Fibroblast of lung (primary cell): ENCODE measurements at regions not wholly inside any gene's neighbourhood (a gene's known extent, or its start where the extent isn't known, plus 50 kb on each side); places are given as distances from the start of the nearest gene placed in this dataset.

Source experiments
- DNase-seq, 2 donors: peaks; one replicate each; pipeline versions ENCODE4 v3.0.0 to v3.0.0-alpha.2; 2010; ENCODE audit warnings: low read depth in 2 of 2
- H2AFZ ChIP-seq: 2 replicates; pipeline ENCODE4 v1.5.1; 2012; ENCODE audit warnings: low read length, control low read depth, inconsistent platforms
- H3K27ac ChIP-seq: 2 replicates; pipeline ENCODE4 v1.5.1; 2011; ENCODE audit warnings: low read length, control low read depth; ENCODE audit not compliant: insufficient read depth
- H3K27me3 ChIP-seq: 2 replicates; pipeline ENCODE4 v1.5.1; 2011; ENCODE audit warnings: mild to moderate bottlenecking, low read length; ENCODE audit not compliant: control insufficient read depth, insufficient read depth
- H3K36me3 ChIP-seq: 2 replicates; pipeline ENCODE4 v1.5.1; 2011; ENCODE audit warnings: low read length; ENCODE audit not compliant: control insufficient read depth, insufficient read depth
- H3K4me1 ChIP-seq: 2 replicates; pipeline ENCODE4 v1.5.1; 2011; ENCODE audit warnings: low read length; ENCODE audit not compliant: control insufficient read depth, insufficient read depth; ENCODE audit errors: extremely low read depth
- H3K4me2 ChIP-seq: 2 replicates; pipeline ENCODE4 v1.5.1; 2011; ENCODE audit warnings: low read length, control low read depth; ENCODE audit not compliant: insufficient read depth; ENCODE audit errors: extremely low read depth
- H3K4me3 ChIP-seq, 4 experiments: fragments of 200-600 bp in 1 of 4; sonication (generic) in 1 of 4; replicated peaks in 1 of 4; 2 replicates each; pipeline ENCODE4 v1.5.1; 2011 to 2016; ENCODE audit warnings: low read length in 4 of 4, low read depth in 3 of 4, mild to moderate bottlenecking in 3 of 4, control low read depth in 2 of 4, inconsistent platforms in 1 of 4, mixed read lengths in 1 of 4; ENCODE audit not compliant: insufficient read depth in 1 of 4; ENCODE audit errors: control extremely low read depth in 1 of 4
- H3K79me2 ChIP-seq: 2 replicates; pipeline ENCODE4 v1.5.1; 2012; ENCODE audit warnings: mild to moderate bottlenecking, low read length, inconsistent platforms; ENCODE audit not compliant: control insufficient read depth, insufficient read depth
- H3K9ac ChIP-seq: 2 replicates; pipeline ENCODE4 v1.5.1; 2011; ENCODE audit warnings: mild to moderate bottlenecking, low read length, control low read depth; ENCODE audit not compliant: insufficient read depth
- H3K9me3 ChIP-seq: 2 replicates; pipeline ENCODE4 v1.5.1; 2012; ENCODE audit warnings: low read depth, low read length; ENCODE audit not compliant: control insufficient read depth, insufficient read depth
- H4K20me1 ChIP-seq: 2 replicates; pipeline ENCODE4 v1.5.1; 2011; ENCODE audit warnings: low read length; ENCODE audit not compliant: control insufficient read depth, insufficient read depth; ENCODE audit errors: extremely low read depth
- EZH2 ChIP-seq: IDR thresholded peaks from 2 replicates; pipeline ENCODE4 v1.5.1; 2012; ENCODE audit warnings: low read length, control low read depth, mild to moderate bottlenecking; ENCODE audit errors: missing control alignments
- TF ChIP-seq, protein P1 (sequence below), 2 donors: IDR thresholded peaks in 1 of 2; conservative IDR thresholded peaks in 1 of 2; 1 replicate in 1 of 2; 2 replicates in 1 of 2; pipeline ENCODE4 v1.5.1; 2011 to 2012; ENCODE audit warnings: low read length in 2 of 2, control low read depth in 1 of 2, inconsistent platforms in 1 of 2, low read depth in 1 of 2, mild to moderate bottlenecking in 1 of 2

GRCh38 chr6:68458447-68458846, 176.6 kb upstream of the ADGRB3 start:
- no peak for DNase-seq
- no peak overlapping the region for H3K9ac ChIP-seq
- no peaks in the 10 kb centered on the region for H3K4me1 ChIP-seq
- no peak overlapping the region for H3K27ac ChIP-seq
- no peak overlapping the region for H3K4me3 ChIP-seq
- no peaks in the 10 kb centered on the region for H3K36me3 ChIP-seq
- no peak overlapping the region for H3K4me2 ChIP-seq
- no peaks in the 10 kb centered on the region for H3K27me3 ChIP-seq
- no peaks in the 10 kb centered on the region for H3K9me3 ChIP-seq
- H2AFZ ChIP-seq, result no peak overlapping the region
- no peaks in the 10 kb centered on the region for H4K20me1 ChIP-seq
- H3K79me2 ChIP-seq, result no peaks in the 10 kb centered on the region
- TF ChIP-seq, protein P1, sequence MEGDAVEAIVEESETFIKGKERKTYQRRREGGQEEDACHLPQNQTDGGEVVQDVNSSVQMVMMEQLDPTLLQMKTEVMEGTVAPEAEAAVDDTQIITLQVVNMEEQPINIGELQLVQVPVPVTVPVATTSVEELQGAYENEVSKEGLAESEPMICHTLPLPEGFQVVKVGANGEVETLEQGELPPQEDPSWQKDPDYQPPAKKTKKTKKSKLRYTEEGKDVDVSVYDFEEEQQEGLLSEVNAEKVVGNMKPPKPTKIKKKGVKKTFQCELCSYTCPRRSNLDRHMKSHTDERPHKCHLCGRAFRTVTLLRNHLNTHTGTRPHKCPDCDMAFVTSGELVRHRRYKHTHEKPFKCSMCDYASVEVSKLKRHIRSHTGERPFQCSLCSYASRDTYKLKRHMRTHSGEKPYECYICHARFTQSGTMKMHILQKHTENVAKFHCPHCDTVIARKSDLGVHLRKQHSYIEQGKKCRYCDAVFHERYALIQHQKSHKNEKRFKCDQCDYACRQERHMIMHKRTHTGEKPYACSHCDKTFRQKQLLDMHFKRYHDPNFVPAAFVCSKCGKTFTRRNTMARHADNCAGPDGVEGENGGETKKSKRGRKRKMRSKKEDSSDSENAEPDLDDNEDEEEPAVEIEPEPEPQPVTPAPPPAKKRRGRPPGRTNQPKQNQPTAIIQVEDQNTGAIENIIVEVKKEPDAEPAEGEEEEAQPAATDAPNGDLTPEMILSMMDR (conservative IDR thresholded peaks at IDR 0.05 in 1 of 2, IDR thresholded peaks at IDR 0.05 in 1 of 2; ENCODE audit: low read depth in 1 of 2, low read length in 2 of 2), result no peak
- no peak for TF ChIP-seq EZH2

DNA sequence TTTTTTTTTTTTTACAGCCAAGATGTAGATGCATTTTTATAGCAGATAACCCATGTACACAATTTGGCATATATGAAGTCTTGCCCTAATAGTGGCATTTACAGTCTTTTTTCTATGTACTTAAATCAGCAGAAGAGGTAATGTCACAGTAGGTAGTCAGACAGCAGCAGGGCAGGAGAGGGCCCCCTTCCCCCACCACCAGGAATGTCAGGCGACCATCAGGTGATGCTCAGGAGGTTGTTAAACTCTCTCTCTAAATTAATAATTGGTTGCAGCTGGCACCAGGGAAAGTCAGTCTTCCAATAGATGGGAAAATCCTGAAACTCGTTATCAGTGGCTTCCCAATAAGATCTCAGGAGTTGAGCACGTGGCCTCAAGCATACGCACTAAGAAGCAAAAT, 188.0 kb upstream of the ADGRB3 start:
- H4K20me1 ChIP-seq, result no peaks in the 10 kb centered on the region
- no peaks in the 10 kb centered on the region for H3K4me1 ChIP-seq
- H3K36me3 ChIP-seq, result no peaks in the 10 kb centered on the region
- H3K27me3 ChIP-seq, result no peaks in the 10 kb centered on the region
- no peaks in the 10 kb centered on the region for H3K9me3 ChIP-seq
- no peak overlapping the region for H3K4me3 ChIP-seq
- no peak for DNase-seq
- H3K79me2 ChIP-seq, result no peaks in the 10 kb centered on the region
- TF ChIP-seq EZH2, result no peak
- TF ChIP-seq, protein P1 (conservative IDR thresholded peaks at IDR 0.05 in 1 of 2, IDR thresholded peaks at IDR 0.05 in 1 of 2; ENCODE audit: low read depth in 1 of 2, low read length in 2 of 2), result no peak
- no peak overlapping the region for H3K4me2 ChIP-seq
- no peak overlapping the region for H2AFZ ChIP-seq
- no peak overlapping the region for H3K9ac ChIP-seq
- no peak overlapping the region for H3K27ac ChIP-seq

GRCh38 chr6:68445926-68446325, 189.2 kb upstream of the ADGRB3 start:
- Histone ChIP-seq H2AFZ (no peak overlapping the region), H3K79me2 (no peaks in the 10 kb centered on the region), H3K4me2 (no peak overlapping the region), H3K9ac (no peak overlapping the region), H3K4me1 (no peaks in the 10 kb centered on the region), H4K20me1 (no peaks in the 10 kb centered on the region), H3K4me3 (no peak overlapping the region), H3K36me3 (no peaks in the 10 kb centered on the region), H3K9me3 (no peaks in the 10 kb centered on the region), H3K27ac (no peak overlapping the region), H3K27me3 (no peaks in the 10 kb centered on the region)
- TF ChIP-seq, protein P1 (conservative IDR thresholded peaks at IDR 0.05 in 1 of 2, IDR thresholded peaks at IDR 0.05 in 1 of 2; ENCODE audit: low read depth in 1 of 2, low read length in 2 of 2), result no peak
- TF ChIP-seq EZH2, result no peak
- DNase-seq, result no peak
